Mesothelial cell of epicardium (in vitro differentiated cells): ENCODE measurements at regions not wholly inside any gene's neighbourhood (a gene's known extent, or its start where the extent isn't known, plus 50 kb on each side); places are given as distances from the start of the nearest gene placed in this dataset.

Experiments used
- DNase-seq, 2 experiments: peaks; one replicate each; pipeline ENCODE4 v3.0.0; 2021; ENCODE audit warnings: low spot score in 2 of 2; ENCODE audit not compliant: unreplicated experiment in 2 of 2
- H3K27ac Mint-ChIP-seq: 2 replicates; pipeline ENCODE4 v1.8.0; 2021; ENCODE audit warnings: mixed read lengths
- H3K27me3 Mint-ChIP-seq: 2 replicates; pipeline ENCODE4 v1.8.0; 2021; ENCODE audit warnings: low read depth, mixed read lengths
- H3K36me3 Mint-ChIP-seq: 2 replicates; pipeline ENCODE4 v1.8.0; 2021; ENCODE audit warnings: mixed read lengths
- H3K4me1 Mint-ChIP-seq: 2 replicates; pipeline ENCODE4 v1.8.0; 2021; ENCODE audit warnings: mixed read lengths
- H3K4me3 Mint-ChIP-seq: 2 replicates; pipeline ENCODE4 v1.8.0; 2021; ENCODE audit warnings: mild to moderate bottlenecking, moderate library complexity, mixed read lengths
- H3K9me3 Mint-ChIP-seq: 2 replicates; pipeline ENCODE4 v1.8.0; 2021; ENCODE audit warnings: mixed read lengths
- CTCF ChIP-seq: fragments of 200-600 bp; sonication (generic); IDR thresholded peaks from one replicate; pipeline ENCODE4 v1.5.0; 2021; ENCODE audit warnings: antibody characterized with exemption; ENCODE audit not compliant: unreplicated experiment

GRCh38 chr5:154573011-154573410, 95.0 kb upstream of the HAND1 start:
- Mint-ChIP-seq H3K27me3 (peaks cover 3% of the 10 kb centered on the region), H3K9me3 (no peaks in the 10 kb centered on the region), H3K4me3 (no peak overlapping the region), H3K4me1 (peaks cover 18% of the 10 kb centered on the region), H3K27ac (no peak overlapping the region), H3K36me3 (no peaks in the 10 kb centered on the region)
- no peak for DNase-seq
- TF ChIP-seq CTCF: no peak

- no peak overlapping the region for H3K4me3 Mint-ChIP-seq
- peaks cover 3% of the 10 kb centered on the region for H3K27me3 Mint-ChIP-seq
- no peak for TF ChIP-seq CTCF
- H3K27ac Mint-ChIP-seq: no peak overlapping the region
- DNase-seq: no peak
- no peaks in the 10 kb centered on the region for H3K36me3 Mint-ChIP-seq
- peaks cover 10% of the 10 kb centered on the region for H3K4me1 Mint-ChIP-seq
- no peaks in the 10 kb centered on the region for H3K9me3 Mint-ChIP-seq
Observed at GRCh38 chr5:154571325-154572035, 93.5 kb upstream of the HAND1 start.

DNA sequence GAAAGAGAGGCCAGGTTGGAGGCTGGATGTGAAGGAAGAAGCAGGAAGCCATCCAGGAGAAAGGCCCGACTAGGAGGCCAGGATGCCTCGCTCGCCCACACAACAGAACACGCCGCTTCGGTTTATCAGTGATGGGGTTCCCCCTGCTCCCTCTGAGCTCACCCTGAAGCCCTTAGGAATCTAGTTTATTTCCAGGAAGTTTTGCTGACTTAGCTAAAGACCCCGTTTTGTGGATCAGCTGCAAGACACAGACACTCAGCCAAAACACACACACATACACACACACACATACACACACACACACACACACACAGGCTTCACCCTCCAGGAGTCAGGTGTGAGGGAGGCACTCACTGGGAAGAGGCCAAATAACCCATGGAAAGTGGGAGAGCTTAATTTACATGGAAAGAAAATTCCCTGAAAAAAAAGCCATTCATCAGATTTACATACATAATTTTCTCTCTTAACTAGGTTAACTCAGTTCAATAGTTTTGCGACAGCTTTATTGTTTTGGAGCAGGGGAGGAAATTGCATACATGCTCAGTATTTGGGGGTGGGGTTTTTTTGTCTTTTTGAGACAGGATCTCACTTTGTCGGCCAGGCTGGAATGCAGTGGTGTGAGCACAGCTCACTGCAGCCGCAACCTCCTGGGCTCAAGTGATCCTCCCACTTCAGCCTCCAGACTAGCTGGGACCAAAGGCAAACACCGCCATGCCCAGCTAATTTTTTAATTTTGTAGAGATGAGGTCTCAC, 92.7 kb upstream of the HAND1 start:
- no peaks in the 10 kb centered on the region for H3K9me3 Mint-ChIP-seq
- peaks cover 5% of the 10 kb centered on the region for H3K4me1 Mint-ChIP-seq
- no peaks in the 10 kb centered on the region for H3K36me3 Mint-ChIP-seq
- no peak overlapping the region for H3K4me3 Mint-ChIP-seq
- H3K27me3 Mint-ChIP-seq: peaks cover 3% of the 10 kb centered on the region
- H3K27ac Mint-ChIP-seq: no peak overlapping the region
- DNase-seq: no peak
- TF ChIP-seq CTCF: no peak

DNA sequence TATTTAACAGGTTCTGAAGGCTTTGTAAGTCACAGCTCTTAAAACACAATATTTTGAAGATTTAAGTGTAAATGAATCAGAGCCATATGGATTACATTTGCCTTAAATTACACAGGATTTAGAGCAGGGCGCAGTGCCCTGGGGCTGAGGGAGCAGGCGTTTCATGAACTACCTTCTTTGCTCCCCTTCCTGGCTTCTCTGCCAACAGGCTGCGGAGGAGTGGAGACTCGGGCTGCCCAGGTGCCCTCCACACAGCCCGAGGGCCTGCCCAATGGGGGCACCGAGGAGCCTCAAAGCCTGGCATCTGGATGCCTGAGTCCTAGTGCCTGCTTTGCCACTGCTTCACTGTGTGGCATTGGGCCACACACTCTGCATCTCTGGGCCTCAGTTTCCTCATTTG, 90.6 kb upstream of the HAND1 start:
- no peak for DNase-seq
- TF ChIP-seq CTCF: no peak
- H3K9me3 Mint-ChIP-seq: no peaks in the 10 kb centered on the region
- H3K4me1 Mint-ChIP-seq: peaks cover 5% of the 10 kb centered on the region
- no peaks in the 10 kb centered on the region for H3K36me3 Mint-ChIP-seq
- peaks cover 1% of the 10 kb centered on the region for H3K27me3 Mint-ChIP-seq
- no peak overlapping the region for H3K4me3 Mint-ChIP-seq
- H3K27ac Mint-ChIP-seq: no peak overlapping the region

- Mint-ChIP-seq H3K36me3 (no peaks in the 10 kb centered on the region), H3K27ac (no peak overlapping the region), H3K9me3 (no peaks in the 10 kb centered on the region), H3K4me3 (no peak overlapping the region), H3K27me3 (no peaks in the 10 kb centered on the region), H3K4me1 (peaks cover 4% of the 10 kb centered on the region)
- DNase-seq: no peak
- TF ChIP-seq CTCF: no peak
Observed at GRCh38 chr5:154567155-154567554, 89.1 kb upstream of the HAND1 start.
